ENCODE measurements at regions not wholly inside any gene's neighbourhood (a gene's known extent, or its start where the extent isn't known, plus 50 kb on each side); places are given as distances from the start of the nearest gene placed in this dataset.

DNA sequence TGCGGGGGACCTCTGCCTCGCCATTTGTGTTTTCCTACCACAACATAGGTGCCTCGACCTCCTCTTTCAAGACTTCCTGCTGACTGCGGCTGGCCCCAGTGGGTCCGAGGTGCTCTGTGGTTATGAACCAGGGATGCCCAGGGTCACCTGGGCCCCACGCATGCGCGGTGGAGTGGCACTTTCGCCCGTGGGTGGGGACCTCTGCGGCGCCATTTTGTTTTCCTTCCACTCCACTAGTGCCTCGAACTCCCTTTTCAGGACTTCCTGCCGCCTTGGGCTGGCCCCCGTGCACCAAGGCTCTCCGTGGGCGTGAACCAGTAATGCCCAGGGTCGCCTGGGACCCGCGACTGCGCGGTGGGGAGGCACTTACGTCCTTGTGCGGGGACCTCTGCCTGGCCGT lies 351.6 kb downstream of the ALG10 start:
- peaks cover 0 to 43% (median 8%) of the 10 kb centered on the region in 12 donors for H3K9me3 ChIP-seq
- 65 to 77% (median 72%) methylated on average over 25 of the region's 25 CpGs for WGBS, 4 donors

DNA sequence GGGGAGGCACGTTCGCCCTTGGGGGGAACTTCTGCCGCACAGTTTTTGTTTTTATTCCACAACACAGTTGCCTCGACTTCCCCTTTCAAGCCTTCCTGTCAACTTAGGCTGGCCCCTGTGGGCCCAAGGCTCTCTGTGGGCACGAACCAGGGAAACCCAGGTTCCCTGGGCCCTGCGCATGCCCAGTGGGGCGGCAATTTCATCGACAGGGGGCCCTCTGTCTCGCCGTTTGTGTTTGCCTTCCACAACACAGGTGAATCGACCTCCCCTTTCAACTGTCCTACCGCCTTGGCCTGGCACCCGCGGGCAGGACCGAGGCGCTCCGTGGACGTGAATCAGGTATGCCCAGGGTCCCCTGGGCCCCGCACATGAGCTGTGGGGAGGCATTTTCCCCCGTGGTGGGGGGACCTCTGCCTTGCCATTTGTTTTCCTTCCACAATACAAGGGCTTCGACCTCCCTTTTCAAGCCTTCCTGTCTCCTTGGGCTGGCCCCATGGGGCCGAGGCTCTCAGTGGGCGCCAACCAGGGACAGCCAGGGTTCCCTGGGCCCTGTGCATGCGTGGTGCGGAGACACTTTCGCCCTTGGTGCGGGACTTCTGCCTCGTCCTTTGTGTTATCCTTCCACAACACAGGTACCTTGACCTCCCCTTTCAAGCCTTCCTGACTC lies 354.0 kb downstream of the ALG10 start:
- DNase-seq (no peak), ATAC-seq (no peak)
- Histone ChIP-seq H3K27ac (no peak overlapping the region), H3K9me3 (peaks cover 0 to 29% (median 5%) of the 10 kb centered on the region in 12 donors), H3K4me1 (no peaks in the 10 kb centered on the region), H3K36me3 (no peaks in the 10 kb centered on the region), H3K4me3 (no peak overlapping the region), H3K27me3 (peaks cover 0 to 8% (median 0%) of the 10 kb centered on the region in 9 donors)
- TF ChIP-seq CTCF (IDR thresholded peaks at IDR 0.05) (no peak), POLR2A (IDR thresholded peaks at IDR 0.05) (no peak)
- 66 to 76% (median 70%) methylated on average over 26 to 28 of the region's 28 CpGs for WGBS, 4 donors
- intact Hi-C loops (cut with DNase I), result no loop called here

More for the DNA sequence above, 351.6 kb downstream of the ALG10 start:
- Histone ChIP-seq H3K27ac (no peak overlapping the region), H3K4me1 (no peaks in the 10 kb centered on the region), H3K36me3 (no peaks in the 10 kb centered on the region), H3K27me3 (peaks cover 0 to 13% (median 0%) of the 10 kb centered on the region in 9 donors), H3K4me3 (no peak overlapping the region)
- ATAC-seq (no peak), DNase-seq (no peak)
- intact Hi-C loops (cut with DNase I), result no loop called here
- TF ChIP-seq CTCF (IDR thresholded peaks at IDR 0.05), result no peak
- TF ChIP-seq POLR2A (IDR thresholded peaks at IDR 0.05), result no peak

- TF ChIP-seq POLR2A (IDR thresholded peaks at IDR 0.05) (no peak), CTCF (IDR thresholded peaks at IDR 0.05) (no peak)
- Histone ChIP-seq H3K9me3 (peaks cover 0 to 29% (median 5%) of the 10 kb centered on the region in 12 donors), H3K4me3 (no peak overlapping the region), H3K27me3 (peaks cover 0 to 8% (median 0%) of the 10 kb centered on the region in 9 donors), H3K27ac (no peak overlapping the region), H3K36me3 (no peaks in the 10 kb centered on the region), H3K4me1 (no peaks in the 10 kb centered on the region)
- WGBS, 4 donors, result 64 to 66% (median 64%) methylated on average over 32 to 35 of the region's 35 CpGs
- no peak for ATAC-seq
- intact Hi-C loops (cut with DNase I), result no loop called here
- DNase-seq, result no peak
These were observed 355.1 kb downstream of the ALG10 start for GRCh38 chr12:34377243-34378035.

GRCh38 chr12:34379142-34379541 lies 356.8 kb downstream of the ALG10 start:
- no peak overlapping the region for H3K4me3 ChIP-seq
- no peak overlapping the region for H3K27ac ChIP-seq
- H3K9me3 ChIP-seq, result peaks cover 0 to 27% (median 3%) of the 10 kb centered on the region in 12 donors
- H3K36me3 ChIP-seq, result no peaks in the 10 kb centered on the region
- WGBS, 4 donors, result 52 to 66% (median 58%) methylated on average over 16 of the region's 16 CpGs
- peaks cover 0 to 8% (median 0%) of the 10 kb centered on the region in 9 donors for H3K27me3 ChIP-seq
- ATAC-seq (no peak), DNase-seq (no peak)
- TF ChIP-seq POLR2A (IDR thresholded peaks at IDR 0.05) (no peak), CTCF (IDR thresholded peaks at IDR 0.05) (no peak)
- no peaks in the 10 kb centered on the region for H3K4me1 ChIP-seq
- intact Hi-C loops (cut with DNase I), result no loop called here
